OCI-LY7 (cell line): ENCODE measurements at regions not wholly inside any gene's neighbourhood (a gene's known extent, or its start where the extent isn't known, plus 50 kb on each side); places are given as distances from the start of the nearest gene placed in this dataset.

Experiments
- EZH2phosphoT487 ChIP-seq: fragments of 200-600 bp; sonication (generic); IDR thresholded peaks from 2 replicates; pipeline ENCODE4 v1.6.1; 2018; ENCODE audit warnings: low read depth, borderline replicate concordance, mild to moderate bottlenecking, mixed run types, antibody characterized with exemption, low read length, moderate library complexity, mixed read lengths
- TF ChIP-seq, protein P1 (sequence below): fragments of 200-600 bp; sonication (generic); conservative IDR thresholded peaks from 2 replicates; pipeline ENCODE4 v1.5.1; 2014; ENCODE audit warnings: mild to moderate bottlenecking, antibody characterized with exemption, low read length, moderate library complexity, mixed read lengths

DNA sequence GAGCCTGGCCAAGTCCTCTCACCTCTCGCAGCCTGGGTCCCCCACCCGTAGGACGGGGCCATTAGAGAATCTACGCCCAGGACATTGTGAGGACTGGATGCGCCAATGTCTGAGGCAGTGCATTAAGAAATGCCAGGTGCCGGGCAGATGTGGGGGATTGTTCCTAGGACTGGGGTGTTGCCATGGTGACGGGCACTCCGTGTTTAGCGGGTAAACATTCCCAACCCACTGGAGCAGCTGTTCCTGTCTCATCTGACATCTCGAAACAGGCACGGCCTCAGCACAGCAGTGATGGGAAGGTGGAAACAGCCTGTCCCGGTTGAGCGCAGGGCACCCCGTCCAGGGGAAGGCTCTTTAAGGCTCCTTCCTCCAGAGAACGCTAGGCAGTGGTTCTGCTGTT lies 99.6 kb upstream of the RTL6 start:
- TF ChIP-seq, protein P1, sequence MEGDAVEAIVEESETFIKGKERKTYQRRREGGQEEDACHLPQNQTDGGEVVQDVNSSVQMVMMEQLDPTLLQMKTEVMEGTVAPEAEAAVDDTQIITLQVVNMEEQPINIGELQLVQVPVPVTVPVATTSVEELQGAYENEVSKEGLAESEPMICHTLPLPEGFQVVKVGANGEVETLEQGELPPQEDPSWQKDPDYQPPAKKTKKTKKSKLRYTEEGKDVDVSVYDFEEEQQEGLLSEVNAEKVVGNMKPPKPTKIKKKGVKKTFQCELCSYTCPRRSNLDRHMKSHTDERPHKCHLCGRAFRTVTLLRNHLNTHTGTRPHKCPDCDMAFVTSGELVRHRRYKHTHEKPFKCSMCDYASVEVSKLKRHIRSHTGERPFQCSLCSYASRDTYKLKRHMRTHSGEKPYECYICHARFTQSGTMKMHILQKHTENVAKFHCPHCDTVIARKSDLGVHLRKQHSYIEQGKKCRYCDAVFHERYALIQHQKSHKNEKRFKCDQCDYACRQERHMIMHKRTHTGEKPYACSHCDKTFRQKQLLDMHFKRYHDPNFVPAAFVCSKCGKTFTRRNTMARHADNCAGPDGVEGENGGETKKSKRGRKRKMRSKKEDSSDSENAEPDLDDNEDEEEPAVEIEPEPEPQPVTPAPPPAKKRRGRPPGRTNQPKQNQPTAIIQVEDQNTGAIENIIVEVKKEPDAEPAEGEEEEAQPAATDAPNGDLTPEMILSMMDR = no peak
- no peak for TF ChIP-seq EZH2phosphoT487
